Activated CD4-positive, CD25-positive, alpha-beta regulatory T cell treated with anti-CD3 and anti-CD28 coated beads, Interleukin-2, amount 50 U/mL, for 24 hours (primary cell): ENCODE measurements at regions not wholly inside any gene's neighbourhood (a gene's known extent, or its start where the extent isn't known, plus 50 kb on each side); places are given as distances from the start of the nearest gene placed in this dataset.
"Not testable (repeated sequence)": the region's sequence is repeated elsewhere in the genome, so short reads cannot be mapped to it uniquely, and the experiment has no call there.

Experiments
- ATAC-seq, 2 donors: fragments of 150-1000 bp; cut with Tn5 transposase; one replicate each; pipeline ENCODE4 v1.10.0; 2021; ENCODE audit warnings: mild to moderate bottlenecking in 1 of 2, moderate library complexity in 1 of 2

- ATAC-seq: no peak
These were observed 122.2 kb upstream of the GMNC start for GRCh38 chr3:190984502-190985244.

- ATAC-seq: peak in 1 of 2 donors; percentile 24
These were observed 121.4 kb upstream of the GMNC start for GRCh38 chr3:190983875-190984274.

- no peak for ATAC-seq
These were observed 111.3 kb upstream of the GMNC start for GRCh38 chr3:190973771-190974170.

GRCh38 chr3:190972840-190973270, 110.4 kb upstream of the GMNC start:
- no peak for ATAC-seq

- no peak for ATAC-seq
These were observed 109.7 kb upstream of the GMNC start for GRCh38 chr3:190972196-190972595.

- ATAC-seq: no peak
These were observed 108.1 kb upstream of the GMNC start for GRCh38 chr3:190970560-190970959.

GRCh38 chr3:190968616-190969015, 106.1 kb upstream of the GMNC start:
- ATAC-seq: no peak

- ATAC-seq: not testable (repeated sequence)
These were observed 102.4 kb upstream of the GMNC start for GRCh38 chr3:190964931-190965330.

- ATAC-seq: no peak
These were observed 96.6 kb upstream of the GMNC start for GRCh38 chr3:190959077-190959476.

- ATAC-seq: no peak
These were observed 79.3 kb upstream of the GMNC start for GRCh38 chr3:190941694-190942260.

- ATAC-seq: not testable (repeated sequence)
These were observed 72.1 kb upstream of the GMNC start for GRCh38 chr3:190934616-190935015.

GRCh38 chr3:190926619-190927018, 64.1 kb upstream of the GMNC start:
- no peak for ATAC-seq

GRCh38 chr3:190912736-190913135, 50.2 kb upstream of the GMNC start:
- ATAC-seq: no peak
